Stimulated activated CD4-positive, alpha-beta T cell treated with anti-CD3 and anti-CD28 coated beads, Interleukin-4, amount 100 ng/mL, for 48 hours (primary cell): ENCODE measurements at regions not wholly inside any gene's neighbourhood (a gene's known extent, or its start where the extent isn't known, plus 50 kb on each side); places are given as distances from the start of the nearest gene placed in this dataset.
"Not testable (repeated sequence)": the region's sequence is repeated elsewhere in the genome, so short reads cannot be mapped to it uniquely, and the experiment has no call there.

Experiments used
- DNase-seq, 2 donors: peaks; one replicate each; pipeline ENCODE4 v3.0.0-alpha.2; 2020; ENCODE audit warnings: low read depth in 2 of 2

DNA sequence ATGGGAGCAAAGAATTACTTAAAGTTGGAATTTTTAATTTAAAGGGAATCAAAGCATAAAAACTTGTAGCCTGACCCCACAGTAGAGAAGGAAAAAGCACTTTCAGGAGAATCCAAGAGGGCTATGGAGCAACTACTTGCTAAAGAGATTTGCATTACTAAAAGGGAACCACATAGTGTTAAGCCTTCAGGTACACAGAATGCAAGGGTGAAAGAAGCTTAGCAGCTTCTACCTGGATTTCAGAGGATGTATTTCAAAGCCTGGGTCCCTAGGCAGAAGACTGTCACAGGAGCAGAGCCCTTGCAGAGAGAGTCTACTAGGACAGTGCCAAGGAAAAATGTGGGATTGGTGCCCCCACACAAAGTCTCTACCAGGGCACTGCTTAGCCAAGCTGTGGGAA is 575.0 kb downstream of the GBE1 start:
- DNase-seq, result no peak

DNA sequence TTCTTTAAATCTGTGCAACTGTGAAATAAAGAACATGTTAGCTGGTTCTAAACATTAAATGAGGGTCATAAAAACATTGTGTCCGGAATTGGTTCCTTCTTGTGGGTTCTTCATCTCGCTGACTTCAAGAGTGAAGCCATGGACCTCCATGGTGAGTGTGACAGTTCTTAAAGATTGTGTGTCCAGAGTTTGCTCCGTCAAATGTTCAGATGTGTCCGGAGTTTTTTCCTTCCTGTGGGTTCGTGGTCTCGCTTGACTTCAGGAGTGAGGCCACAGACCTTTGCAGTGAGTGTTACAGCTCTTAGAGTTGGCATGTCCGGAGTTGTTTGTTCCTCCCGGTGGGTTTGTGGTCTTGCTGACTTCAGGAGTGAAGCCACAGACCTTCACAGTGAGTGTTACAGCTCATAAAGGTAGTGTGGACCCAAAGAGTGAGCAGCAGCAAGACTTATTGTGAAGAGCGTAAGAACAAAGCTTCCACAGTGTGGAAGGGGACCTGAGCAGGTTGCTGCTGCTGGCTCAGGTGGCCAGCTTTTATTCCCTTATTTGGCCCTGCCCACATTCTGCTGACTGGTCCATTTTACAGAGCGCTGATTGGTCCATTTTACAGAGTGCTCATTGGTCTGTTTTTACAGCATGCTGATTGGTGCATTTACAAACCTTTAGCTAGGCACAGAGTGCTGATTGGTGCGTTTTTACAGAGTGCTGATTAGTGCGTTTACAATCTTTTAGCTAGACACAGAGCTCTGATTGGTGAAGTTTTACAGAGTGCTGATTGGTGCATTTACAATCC is 579.2 kb downstream of the GBE1 start:
- not testable (repeated sequence) for DNase-seq

DNA sequence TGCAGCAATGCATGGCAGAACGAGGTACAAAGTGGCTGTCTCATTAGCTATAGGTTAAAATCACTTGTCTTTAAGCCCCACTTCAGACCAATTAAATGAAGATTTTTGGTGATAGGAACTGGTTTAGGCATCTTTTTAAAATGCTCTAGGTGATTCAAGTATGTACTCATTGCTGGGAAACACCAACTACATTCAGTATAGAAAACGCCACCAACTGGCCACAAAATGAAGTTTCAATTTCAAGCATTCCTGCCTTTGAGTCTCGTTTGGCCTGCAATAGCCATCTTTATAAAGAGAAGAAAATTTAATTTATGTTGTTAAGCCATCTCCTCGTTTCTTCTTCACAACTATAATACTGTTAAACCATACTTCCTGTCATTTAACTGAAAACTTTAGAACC is 587.9 kb downstream of the GBE1 start:
- DNase-seq, result no peak

DNA sequence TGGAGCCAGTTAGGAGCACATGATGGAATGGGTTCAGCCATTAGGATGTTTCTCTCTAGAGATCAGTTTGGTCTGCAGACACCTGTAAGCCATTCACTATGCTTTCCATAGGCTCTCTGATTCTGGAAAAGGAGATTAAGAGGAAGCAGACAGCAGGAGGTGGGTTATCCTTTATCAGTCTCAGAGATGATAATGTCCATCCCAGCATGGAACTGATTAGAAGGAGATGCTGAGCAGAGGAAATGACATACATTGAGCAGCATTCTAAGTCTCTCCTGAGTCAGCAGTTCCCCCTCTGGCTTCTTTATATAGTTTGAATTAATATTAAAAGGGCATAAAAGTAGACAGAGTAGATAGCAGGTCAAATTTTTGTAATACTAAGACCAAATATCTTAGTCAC is 591.1 kb downstream of the GBE1 start:
- no peak for DNase-seq

DNA sequence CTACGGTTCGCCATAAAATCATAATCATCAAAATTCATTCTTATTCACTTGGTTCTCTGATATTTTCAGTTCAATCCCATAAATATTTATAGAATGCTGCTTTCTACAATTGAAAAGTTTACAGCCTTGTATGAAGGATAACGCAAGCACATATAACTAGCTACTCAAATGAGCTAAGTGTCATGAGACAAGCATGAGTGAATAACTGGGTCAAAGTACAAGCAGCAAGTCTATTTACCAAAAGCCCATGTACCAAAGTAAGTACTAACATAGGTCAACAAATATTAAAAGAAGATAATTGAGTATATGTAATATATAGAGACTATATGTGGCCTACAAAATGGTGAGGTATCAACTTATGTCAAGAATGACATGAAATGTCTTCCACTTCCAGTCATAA is 596.6 kb downstream of the GBE1 start:
- no peak for DNase-seq

DNA sequence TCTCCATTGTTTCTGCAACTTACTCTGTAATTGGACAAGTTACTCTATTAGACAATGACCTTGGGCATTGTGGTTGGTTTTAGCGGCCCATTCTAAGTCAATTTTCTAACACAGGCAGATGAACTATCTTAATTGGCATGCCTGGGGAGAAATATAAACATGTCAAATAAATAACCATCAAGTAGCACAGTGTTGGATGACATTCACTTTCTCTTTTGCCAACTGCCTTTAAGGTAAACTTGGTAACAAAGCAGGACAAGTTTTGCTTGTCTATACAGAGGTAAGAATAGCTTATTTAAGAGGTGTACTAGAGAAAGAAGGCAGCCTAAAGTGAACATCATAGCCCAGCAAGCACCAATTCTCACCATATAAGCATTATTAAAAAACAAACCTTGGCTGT is 599.6 kb downstream of the GBE1 start:
- DNase-seq, result no peak

DNA sequence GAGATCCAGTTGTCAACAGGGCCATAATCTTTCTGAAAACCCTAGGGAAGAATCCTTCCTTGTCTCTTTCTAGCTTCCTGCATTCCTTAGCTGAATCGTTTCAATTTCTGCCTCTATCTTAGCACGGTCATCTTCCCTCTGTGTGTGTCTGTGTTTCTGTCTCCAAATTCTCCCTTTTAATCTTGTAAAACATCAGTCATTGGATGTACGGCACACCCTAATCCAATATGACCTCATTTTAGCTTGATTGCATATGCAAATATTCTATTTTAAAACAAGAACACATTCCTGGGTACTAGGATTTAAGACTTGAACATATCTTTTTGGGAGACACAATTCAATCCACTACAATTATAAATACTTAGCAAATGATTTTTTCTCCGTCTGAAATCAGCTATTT is 600.3 kb downstream of the GBE1 start:
- DNase-seq, result no peak

DNA sequence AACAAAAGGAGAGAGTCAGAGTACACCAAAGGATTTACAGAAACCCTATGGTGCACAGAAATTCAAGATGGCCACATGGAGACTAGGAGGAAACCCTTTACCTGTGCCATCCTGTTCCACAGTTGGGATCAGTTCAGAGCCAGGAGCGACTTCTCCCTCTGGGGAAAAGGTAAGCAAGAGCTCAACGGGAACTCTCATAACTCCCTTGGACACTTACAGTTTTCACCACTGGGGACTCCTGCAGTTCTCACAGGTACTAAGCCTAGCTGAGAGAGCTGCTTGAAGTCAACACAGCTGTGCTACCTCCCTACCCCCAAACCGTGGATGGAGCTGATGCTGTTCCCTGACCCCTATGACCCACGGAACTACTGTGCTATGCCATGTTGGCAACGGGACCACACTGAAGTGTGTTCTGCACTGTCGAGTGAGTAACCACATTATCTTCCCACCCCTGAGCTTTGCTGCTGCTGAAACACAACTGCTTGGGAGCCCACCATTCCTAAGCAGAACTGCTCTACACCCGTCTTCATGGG is 606.8 kb downstream of the GBE1 start:
- no peak for DNase-seq

DNA sequence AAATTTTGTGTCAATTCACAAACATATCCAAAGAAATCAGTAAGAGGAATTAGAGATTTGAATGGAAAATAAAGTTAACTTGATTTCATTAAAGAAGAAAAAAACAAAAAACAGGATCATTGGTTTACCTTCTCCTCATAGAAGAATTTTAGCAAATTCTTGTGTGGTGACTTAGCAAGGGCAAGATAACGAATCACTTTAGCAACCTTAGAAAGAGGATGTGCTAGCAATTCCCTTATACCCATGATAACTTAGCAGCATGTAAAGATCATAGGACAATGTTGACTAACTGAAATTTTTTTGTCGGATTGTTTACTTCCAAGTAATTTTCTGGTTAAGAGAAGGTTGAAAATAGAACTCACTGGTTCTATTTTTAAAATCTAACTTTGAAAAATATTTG is 609.3 kb downstream of the GBE1 start:
- no peak for DNase-seq

DNA sequence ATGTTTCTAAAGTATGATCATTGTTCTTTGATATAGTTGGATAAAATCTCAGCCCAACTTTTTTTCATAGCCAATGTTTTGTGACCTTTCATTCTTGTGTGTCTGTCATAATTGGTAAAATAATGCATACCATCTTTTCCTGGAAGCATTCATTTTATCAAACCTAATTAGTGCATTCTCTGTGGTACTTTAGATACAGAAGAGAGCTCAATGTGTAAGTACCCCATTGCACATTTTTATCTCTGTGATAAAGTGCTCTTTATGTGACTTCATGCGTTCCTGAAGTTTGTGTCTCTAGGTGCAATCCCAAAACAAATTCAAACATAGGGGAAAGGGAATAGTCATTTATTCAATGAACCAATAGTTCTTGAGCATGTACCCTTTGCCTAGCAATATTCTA is 628.5 kb downstream of the GBE1 start:
- DNase-seq, result no peak

DNA sequence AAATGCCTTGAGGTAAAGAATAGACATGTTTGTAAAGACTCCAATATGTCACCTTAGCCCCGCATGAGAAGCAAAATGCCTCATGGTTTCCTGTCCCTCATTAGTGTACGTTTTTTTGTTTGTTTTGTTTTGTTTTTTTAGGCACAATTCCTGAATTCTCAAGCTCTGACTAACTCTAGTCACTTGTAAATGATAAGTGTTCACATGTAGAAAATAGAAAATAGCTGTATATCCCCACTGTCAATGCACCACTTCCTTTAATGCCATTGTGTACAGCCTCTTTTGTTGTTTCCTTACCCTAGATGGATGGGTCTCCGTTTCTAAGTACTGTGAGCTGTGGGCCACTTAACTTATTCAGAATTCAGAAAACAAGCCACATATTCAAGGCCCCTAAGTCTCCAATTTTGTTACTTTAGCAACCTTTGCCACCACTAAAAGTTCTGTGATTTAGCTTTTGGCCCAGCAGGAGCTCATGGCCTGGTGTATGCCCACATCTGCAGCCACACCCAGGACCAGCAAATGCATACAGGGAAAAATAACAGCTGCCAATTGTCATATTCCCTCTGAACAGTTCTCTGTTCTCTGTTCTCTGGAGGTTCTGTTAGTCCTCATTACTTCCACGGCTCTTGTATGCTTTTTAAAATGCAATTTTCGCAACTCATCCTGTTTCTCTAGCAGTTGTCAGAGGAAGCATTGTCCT is 655.5 kb downstream of the GBE1 start:
- no peak for DNase-seq

DNA sequence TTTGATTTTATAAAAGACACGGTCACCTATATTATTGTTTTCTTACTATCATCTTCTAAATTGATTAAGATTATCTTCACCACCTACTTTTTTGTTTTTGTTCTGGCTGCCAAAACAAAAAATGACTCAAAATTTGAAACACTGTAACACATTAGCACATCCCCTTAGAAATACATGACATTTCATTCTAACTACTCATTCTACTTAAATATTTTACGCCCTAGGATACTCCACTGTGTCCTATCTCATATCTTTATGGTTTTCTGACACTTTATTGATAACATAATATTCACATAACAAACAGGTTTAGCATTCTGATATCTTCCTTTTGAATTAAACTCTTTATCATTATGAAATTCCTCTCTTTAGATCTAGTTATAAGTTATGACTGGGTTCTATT is 656.2 kb downstream of the GBE1 start:
- DNase-seq, result no peak

DNA sequence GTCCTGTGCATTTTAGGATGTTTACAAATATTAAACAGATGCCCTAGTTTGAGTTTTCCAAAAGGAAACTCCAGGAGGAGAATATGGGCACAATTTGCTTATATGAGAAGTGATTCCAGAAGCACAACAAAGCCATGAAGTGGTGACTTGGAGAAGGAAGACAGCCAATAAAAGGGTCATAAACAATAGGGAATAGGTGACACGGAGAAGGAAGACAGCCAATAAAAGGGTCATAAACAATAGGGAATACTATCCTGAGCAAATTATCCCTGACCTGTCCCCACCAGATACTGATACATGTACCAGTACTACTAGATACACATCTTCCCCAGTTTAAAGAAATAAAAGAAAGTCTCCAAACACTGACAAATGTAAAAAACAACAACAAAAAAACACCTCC is 663.6 kb downstream of the GBE1 start:
- no peak for DNase-seq

DNA sequence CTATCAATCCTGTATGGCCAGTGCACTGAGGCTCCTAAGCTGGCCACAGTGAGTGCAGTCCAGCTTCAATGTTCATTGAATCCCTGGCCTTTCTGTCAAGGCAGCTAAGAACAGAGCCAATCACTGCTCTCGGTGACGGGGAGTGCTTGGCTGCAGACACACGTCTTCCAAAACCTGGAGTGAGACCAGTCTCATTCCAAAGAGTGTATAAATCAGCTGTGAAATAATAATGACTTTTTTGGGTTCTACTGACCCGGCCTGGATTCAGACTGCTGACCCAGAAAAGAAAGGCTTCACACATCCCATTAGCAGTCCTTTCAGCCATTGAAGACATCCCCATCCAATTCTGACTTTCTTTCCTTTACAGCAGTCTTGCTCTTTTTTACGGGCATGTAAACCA is 665.5 kb downstream of the GBE1 start:
- no peak for DNase-seq

DNA sequence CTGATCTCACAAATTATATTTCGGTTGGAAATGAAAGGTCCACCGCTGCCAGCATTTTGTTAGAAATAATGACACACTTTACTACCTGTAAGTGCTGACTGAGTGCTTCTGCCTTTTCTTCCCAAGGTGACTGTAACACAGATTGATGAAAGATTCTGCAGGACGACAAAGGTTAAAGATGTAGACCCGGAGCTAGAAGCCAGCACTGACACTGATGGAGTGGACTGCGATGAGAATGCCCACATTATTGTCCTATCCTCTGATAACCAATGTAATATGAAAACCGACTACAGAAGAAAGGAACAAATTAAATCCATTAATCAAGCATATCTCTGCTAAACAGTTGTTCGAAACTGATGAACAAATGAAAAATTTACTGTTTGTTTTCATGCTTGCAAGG is 666.5 kb downstream of the GBE1 start:
- DNase-seq, result no peak

DNA sequence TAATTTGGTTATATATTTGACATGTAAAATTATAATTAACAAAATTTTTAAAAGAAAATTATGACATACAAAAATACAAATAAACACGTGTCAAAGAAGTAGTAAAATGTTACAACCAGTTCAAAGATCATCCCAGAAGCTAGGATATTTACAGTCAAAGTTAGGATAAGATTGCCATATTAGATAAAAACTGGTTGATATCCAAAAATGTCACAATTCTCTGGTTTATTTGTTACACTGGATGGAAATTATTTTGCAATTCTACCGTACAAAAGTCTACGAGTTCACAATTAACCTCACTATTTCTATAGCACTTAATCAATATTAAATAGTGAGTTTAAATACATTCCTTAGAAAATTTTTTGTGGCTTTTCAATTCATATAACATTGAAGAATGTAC is 673.8 kb downstream of the GBE1 start:
- DNase-seq, result no peak

DNA sequence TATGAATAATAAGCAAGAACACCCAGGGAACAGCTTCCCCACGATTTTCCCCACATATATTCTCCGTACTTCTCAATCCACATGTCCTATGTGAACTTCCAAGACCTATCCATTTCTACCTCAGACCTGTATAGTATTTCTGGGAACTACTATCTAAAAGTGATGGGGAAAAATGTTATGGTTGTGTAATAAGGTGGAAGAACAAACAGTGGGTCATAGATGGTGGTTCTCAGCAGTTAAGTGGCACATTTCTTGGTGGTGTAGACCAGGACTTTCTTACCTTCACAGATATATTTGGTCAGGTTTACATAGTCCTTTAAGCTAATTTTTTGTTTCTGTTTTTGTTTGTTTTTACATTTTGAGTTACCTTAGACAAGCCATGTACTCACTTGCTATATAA is 675.1 kb downstream of the GBE1 start:
- no peak for DNase-seq

DNA sequence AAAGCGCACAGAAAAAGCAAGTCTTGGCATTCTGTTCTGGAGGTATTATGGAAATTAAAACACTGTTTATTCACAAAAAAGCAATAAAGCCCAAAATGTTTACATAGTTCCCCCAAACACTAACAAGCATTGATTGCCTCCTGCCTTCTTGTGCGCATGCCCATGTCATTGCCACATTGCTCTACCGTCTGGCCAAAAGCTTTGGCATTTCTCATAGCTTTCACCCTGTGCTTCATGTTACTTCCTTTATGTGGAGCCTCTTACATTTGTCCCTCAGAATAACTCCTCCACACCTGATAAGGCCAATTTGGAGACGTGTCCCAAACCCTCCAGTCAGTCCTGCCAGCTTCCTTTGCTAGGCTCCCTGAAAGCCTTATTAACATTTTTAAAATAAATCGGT is 680.8 kb downstream of the GBE1 start:
- DNase-seq, result no peak

DNA sequence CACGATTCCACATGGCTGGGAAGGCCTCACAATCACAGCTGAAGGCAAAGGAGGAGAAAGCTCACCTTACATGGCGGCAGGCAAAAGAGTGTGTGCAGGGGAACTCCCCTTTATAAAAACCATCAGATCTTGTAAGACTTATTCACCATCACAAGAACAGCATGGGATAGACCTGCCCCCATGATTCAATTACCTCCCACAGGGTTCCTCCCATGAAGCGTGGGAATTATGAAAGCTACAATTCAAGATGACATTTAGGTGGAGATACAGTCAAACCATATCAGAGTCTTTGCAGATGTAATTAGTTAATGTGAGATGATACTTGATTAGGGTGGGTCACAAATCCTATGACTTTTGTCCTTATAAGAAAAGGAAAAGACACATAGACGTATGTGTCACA is 688.9 kb downstream of the GBE1 start:
- no peak for DNase-seq

DNA sequence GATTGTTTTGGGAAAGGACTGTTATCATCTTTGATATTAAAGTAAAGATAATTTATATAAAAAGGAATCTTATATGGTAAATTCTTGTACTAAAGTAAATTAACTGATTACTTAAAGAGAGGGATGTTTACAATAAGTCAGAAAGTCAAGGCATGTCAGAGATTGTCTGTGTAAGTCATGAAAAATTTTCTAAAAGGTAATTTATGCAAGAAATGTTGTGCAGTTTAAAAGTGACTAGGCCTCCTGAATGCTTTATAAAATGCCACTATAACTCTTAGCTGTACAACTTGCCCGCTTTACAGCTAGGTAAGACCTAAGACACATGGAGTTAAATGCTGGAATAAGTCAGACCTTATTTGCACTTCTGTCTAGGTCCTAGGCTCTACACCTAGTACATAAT is 692.9 kb downstream of the GBE1 start:
- DNase-seq, result no peak

DNA sequence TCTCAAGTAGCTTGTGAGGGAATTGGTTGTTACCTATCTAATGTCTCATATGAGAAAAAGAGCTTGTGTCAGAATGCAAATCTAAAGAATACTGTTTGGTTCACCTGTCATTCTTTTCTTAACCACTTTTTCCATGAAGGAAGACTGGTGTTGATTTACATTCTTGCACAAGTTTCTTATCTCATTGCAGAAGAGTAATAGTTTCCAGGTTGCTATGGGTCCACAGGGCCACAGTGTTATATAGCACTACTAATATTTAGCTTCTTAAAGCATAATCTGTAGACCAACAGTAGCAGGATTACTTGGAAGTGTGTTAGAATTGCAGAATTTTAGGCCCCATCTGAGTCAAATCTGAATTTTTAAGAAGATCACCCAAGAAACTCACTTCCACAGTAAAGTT is 697.5 kb downstream of the GBE1 start:
- DNase-seq, result no peak

DNA sequence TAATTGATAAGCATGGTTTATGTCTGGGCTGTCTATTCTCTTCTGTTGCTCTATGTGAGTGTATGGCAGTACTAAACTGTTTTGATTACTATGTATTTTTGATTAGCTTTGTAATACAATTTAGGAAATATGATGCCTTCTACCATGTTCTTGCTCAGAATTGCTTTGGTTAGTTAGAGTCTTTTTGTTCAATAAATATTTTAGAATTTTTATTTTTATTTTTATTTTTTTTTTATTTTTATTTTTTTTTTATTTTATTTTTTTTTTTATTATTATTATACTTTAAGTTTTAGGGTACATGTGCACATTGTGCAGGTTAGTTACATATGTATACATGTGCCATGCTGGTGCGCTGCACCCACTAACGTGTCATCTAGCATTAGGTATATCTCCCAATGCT is 710.3 kb downstream of the GBE1 start:
- DNase-seq, result not testable (repeated sequence)

DNA sequence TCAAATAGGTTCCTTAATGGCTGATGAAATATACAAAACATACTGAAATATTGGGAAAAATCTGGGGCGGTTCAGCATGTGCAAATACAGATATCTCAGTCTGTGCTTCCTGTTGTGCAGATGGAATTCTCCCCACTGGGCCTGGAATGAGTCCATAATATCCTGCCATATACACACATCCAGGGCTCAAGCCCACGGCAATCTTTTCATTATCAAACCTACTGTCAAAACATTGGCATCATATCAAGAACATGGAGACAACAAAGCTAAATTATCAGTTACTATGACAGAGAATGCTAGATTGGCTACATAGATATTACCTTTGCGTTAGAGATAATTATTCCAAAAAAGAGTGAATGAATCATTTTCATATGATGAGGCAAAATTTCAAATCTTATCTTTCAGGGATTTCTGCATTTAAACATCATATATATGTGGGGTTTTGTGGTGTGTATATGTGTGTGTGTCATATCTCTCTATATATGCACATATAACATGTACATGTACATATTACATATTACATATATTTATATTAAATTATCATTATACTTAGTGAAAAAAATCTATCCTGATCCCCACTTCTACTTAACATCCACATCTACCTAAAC is 713.3 kb downstream of the GBE1 start:
- no peak for DNase-seq
